GM21360 (cell line): ENCODE measurements at regions not wholly inside any gene's neighbourhood (a gene's known extent, or its start where the extent isn't known, plus 50 kb on each side); places are given as distances from the start of the nearest gene placed in this dataset.
"Not testable (repeated sequence)": the region's sequence is repeated elsewhere in the genome, so short reads cannot be mapped to it uniquely, and the experiment has no call there.

ENCODE experiments used
- ATAC-seq: cut with Tn5 transposase; IDR thresholded peaks from one replicate; pipeline ENCODE4 v1.9.1; 2021; ENCODE audit warnings: mild to moderate bottlenecking, moderate library complexity; ENCODE audit not compliant: unreplicated experiment

- ATAC-seq: no peak
These were observed 133.8 kb upstream of the F3 start for GRCh38 chr1:94675373-94675772.

DNA sequence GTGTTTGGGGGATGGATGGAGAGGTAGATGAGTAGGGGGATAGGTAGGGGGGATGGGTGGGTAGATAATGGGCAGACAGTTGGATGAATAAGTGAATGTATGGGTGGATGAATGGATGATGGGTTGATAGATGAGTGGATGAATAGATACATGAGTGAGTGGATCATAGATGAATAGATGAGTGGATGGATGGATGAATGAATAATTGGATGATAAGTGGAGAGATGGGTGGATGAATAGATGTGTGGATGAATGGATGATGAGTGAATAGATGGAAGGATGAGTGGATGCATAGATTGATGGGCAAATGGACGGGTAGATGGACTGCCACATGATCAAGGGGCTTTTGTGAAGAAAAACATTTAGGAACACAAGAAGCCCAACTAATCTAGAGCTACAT, 133.3 kb upstream of the F3 start:
- ATAC-seq: no peak

DNA sequence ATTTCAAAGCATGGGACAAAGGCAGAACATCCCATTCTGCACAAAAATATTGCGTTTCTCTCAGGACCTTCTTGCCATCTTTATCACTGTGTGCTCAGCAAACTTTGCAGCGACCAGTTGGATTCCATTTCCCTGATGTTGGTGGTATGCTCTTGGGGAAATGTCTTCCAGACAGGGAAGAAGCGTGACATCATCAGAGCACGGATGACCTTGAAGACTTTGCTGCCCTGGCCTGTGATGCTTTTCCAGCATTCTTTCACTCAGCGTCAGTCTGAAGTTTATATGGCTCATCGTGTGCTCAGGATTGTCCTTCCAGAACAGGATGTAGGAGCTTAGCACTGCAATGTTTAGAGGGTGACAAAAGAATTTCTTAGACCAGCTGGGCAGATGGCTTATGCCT, 131.4 kb upstream of the F3 start:
- no peak for ATAC-seq

DNA sequence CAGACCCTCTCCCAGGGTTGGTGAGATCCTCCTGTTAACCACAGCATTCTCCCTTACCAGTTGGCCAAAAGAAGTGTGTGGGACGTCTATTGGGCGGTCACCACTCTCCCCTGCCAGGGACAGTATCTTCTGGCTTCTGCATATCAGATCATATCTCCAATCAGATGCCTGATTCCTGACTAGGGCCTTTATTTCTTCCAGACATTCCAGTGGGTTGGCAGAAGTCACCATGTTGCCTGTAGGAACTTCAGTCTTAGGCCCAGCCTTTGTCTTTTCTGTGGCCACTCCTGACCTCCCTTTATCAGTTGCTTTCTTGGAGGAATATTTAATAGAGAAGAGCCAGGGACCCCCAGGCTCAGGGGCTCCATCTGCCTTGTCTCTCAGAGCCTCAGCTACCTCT, 130.4 kb upstream of the F3 start:
- no peak for ATAC-seq

- ATAC-seq: no peak
These were observed 128.7 kb upstream of the F3 start for GRCh38 chr1:94670273-94670672.

DNA sequence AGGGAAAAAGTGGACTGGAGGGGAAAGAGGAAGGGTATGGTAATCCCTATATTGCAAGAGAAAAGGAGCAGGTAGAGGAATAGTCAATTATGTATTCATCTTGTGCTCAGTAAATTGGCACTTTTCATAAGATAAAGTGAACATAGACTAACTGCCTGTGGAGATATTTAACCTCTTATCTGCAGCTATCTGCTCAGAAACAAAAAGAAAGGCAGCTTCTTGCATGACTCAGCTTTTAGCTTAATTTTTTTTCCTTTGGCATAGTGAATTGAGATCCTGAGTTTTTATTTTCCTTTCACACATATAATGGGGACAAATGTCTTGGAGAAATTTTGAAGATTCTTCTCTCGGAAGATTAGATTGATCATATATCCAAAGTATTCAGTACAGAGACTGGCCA, 127.6 kb upstream of the F3 start:
- no peak for ATAC-seq

DNA sequence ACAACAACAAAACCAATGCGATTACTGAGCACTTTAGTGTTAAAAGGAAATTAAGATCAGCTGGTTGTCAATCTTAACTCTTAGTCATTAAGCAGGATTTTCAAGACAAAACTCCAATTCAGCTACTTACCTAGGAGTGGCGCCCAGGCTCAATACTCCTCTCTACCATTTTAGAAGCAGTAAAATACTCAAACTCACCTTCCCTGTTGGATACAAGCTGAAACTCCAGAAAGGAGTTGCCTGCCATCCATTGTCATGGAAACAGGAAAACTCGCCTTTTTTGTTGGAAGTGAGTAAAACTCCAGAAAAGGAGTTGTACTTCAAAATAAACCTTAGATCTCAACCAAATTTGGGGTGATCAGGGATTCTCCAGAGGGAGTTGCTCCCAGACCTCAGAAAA, 127.0 kb upstream of the F3 start:
- ATAC-seq: no peak

DNA sequence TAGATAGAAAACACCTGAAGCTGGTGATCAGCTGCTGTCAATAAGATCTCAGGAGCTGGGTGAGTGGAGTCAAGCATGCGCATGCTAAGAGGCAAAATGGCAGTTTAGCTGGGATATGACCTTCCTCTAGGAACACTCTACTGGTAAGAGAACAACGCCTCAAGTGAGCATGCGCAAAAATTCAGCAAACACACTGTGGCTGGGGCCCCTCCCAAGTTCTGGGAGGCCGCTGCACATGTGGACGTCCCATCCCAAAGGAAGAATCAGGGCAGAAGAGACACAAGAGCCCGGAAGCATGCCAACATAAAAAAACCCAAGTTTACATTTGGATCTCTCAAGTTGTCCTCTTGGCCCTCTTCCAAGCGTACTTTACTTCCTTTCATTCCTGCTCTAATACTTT, 126.3 kb upstream of the F3 start:
- no peak for ATAC-seq

DNA sequence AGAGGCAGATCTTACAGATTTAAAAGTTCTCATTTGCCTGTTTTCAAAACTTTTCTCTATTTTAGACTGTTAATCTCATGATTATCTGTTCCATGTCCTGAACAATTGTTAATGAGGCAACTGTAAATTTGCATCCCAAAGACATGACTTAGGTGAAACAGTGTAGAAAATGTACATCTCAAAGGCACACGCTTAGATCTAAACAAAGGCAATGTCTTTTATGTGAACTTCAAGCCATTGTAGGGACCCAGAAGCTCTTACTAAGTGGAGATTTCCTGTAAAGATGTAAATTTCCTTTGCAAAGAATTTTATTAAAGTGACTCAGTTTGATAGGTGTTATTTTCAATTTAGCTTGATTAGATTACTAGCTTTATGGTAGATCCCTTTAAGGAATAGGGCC, 125.2 kb upstream of the F3 start:
- ATAC-seq: no peak

- ATAC-seq: no peak
These were observed 119.9 kb upstream of the F3 start for GRCh38 chr1:94661431-94661932.

DNA sequence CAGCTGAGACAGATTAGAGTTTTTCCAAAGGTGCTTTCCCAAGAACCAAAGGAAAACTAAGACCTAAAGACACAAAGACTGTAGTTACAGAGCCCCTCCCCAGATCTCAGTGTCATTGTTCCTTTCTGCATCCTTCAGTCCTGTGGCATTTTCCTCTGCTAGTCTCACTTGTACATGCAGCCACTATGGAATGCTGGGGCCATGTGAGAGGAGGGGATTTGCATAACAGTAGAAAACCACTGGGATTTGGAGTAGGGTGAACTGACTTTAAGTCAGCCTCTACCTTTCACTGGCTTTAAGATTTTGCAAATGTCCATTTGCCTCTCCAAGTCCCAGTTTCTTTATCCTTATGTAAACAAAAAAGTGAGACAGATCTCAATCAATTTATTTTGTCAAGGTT, 119.4 kb upstream of the F3 start:
- ATAC-seq: no peak

GRCh38 chr1:94660258-94660657, 118.7 kb upstream of the F3 start:
- no peak for ATAC-seq

DNA sequence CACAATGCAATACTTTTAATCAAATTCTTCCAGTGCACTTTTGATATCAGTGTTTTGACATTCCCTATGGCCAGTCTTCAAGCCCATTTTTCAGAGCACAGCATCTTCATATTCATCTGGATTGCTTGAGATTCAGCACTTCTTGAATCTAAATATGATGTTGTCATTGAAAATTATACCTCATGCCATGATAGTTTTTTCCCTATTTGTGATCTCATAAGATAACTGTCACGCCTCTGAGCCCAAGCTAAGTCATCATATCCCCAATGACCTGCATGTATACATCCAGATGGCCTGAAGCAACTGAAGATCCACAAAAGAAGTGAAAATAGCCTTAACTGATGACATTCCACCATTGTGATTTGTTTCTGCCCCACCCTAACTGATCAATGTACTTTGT, 117.6 kb upstream of the F3 start:
- ATAC-seq: not testable (repeated sequence)

DNA sequence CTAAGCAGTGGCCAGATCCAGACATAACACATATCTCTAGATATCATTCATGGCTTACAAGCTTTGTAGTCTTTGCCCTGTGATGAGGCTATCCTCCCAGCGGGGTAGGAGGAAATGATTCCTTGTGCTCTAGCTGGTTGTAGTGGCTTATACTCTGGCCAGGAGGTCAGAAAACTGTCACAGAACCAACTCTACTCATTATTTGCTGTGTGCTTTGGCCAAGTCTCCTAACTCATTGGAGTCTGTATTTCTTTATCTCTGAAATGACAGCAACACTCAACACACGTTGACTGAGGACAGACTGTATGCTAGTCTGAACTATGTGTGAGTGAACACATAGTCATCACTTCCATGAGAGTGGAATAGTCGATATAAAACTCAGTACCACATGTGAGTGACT, 116.7 kb upstream of the F3 start:
- ATAC-seq: no peak

GRCh38 chr1:94657776-94658175, 116.2 kb upstream of the F3 start:
- not testable (repeated sequence) for ATAC-seq

GRCh38 chr1:94656967-94657366, 115.4 kb upstream of the F3 start:
- ATAC-seq: no peak

- ATAC-seq: no peak
These were observed 113.4 kb upstream of the F3 start for GRCh38 chr1:94654919-94655318.

- ATAC-seq: no peak
These were observed 112.9 kb upstream of the F3 start for GRCh38 chr1:94654459-94654858.

- no peak for ATAC-seq
These were observed 112.5 kb upstream of the F3 start for GRCh38 chr1:94654031-94654430.

DNA sequence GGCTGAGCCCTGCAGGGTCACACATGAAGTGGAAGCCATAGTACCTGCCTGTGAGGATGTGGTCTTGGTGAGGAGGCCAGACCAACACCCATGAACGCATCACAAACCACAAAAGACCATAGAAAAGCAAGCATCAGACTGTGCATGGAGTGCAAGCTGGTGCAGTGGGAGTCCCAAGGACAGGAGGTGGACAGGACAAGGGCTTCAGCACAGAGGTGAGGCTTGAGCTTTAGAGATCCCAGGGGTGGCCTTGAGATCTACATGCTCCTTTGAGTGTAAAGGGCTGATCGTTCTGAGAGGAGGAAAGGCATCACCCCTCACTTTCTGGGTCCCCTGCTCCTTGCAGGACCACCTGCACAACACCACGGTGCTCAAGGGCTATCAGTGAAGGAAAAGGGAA, 111.9 kb upstream of the F3 start:
- no peak for ATAC-seq

- no peak for ATAC-seq
These were observed 109.5 kb upstream of the F3 start for GRCh38 chr1:94651076-94651475.

- ATAC-seq: no peak
These were observed 108.7 kb upstream of the F3 start for GRCh38 chr1:94650301-94650700.

DNA sequence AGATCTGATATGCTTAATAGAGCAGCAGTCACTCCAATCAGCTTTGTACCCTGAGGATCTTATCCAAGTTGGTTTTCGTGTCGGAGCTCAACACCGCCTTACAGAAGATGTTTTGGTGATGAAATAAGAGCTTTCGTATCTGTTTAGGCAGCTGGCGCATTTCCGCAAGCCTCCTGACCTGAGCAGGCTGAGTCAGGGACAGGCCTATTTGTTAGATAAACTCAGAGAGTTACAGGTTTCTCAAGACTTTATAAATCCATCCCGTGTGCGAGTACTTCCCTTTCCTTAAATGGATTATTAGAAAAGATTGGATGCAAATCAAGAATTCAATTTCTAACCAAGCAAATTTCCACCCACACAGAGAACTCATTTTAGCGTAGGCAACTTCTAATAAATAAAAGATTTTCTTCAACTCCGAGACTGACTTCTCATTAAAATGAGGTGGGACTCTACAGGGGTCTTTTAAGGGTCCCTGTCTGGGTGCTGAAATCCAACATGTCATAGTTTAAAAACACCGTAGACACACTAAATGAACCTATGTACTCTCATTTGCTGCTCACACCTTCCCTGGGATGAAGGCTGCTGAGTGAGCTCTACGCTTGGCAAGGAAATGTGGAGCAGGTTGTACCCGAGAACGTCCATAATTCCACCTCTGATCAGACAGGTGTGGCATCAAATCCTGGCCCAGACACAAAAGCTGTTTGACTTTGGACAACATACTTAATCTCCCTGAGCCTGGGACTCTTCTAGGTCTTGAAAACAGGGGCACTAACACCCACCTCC, 106.9 kb upstream of the F3 start:
- no peak for ATAC-seq
